ENCODE measurements at regions not wholly inside any gene's neighbourhood (a gene's known extent, or its start where the extent isn't known, plus 50 kb on each side); places are given as distances from the start of the nearest gene placed in this dataset.

- TF ChIP-seq POLR2A (IDR thresholded peaks at IDR 0.05) (no peak), CTCF (IDR thresholded peaks at IDR 0.05) (no peak)
- H3K4me1 ChIP-seq, result peaks cover 0 to 4% of the 10 kb centered on the region in 2 donors
- H3K27ac ChIP-seq, result no peak overlapping the region
- intact Hi-C loops (cut with DNase I), result no loop called here
- H3K36me3 ChIP-seq, result no peaks in the 10 kb centered on the region
- 63 to 68% methylated on average over 7 of the region's 7 CpGs for WGBS, 2 donors
- H3K9me3 ChIP-seq, result no peaks in the 10 kb centered on the region
- H3K27me3 ChIP-seq, result no peaks in the 10 kb centered on the region
- no peak overlapping the region for H3K4me3 ChIP-seq (replicated peaks in 1 of 3)
- DNase-seq, result peak in 1 of 2 donors; percentile 3
Observed at GRCh38 chr15:69536726-69537512, 84.3 kb downstream of the RPLP1 start.

- no peak overlapping the region for H3K27ac ChIP-seq
- H3K4me1 ChIP-seq, result peaks cover 0 to 4% of the 10 kb centered on the region in 2 donors
- H3K27me3 ChIP-seq, result no peaks in the 10 kb centered on the region
- no peaks in the 10 kb centered on the region for H3K9me3 ChIP-seq
- H3K36me3 ChIP-seq, result no peaks in the 10 kb centered on the region
- WGBS, 2 donors, result 100% methylated on average over 1 of the region's 1 CpG
- no peak for DNase-seq
- intact Hi-C loops (cut with DNase I), result no loop called here
- no peak overlapping the region for H3K4me3 ChIP-seq (replicated peaks in 1 of 3)
- TF ChIP-seq CTCF (IDR thresholded peaks at IDR 0.05), result no peak
- TF ChIP-seq POLR2A (IDR thresholded peaks at IDR 0.05), result no peak
Observed at GRCh38 chr15:69537901-69538300, 85.3 kb downstream of the RPLP1 start.

GRCh38 chr15:69538379-69538778, 85.8 kb downstream of the RPLP1 start:
- no peak for DNase-seq
- no peak for TF ChIP-seq CTCF (IDR thresholded peaks at IDR 0.05)
- TF ChIP-seq POLR2A (IDR thresholded peaks at IDR 0.05), result no peak
- peaks cover 0 to 4% of the 10 kb centered on the region in 2 donors for H3K4me1 ChIP-seq

GRCh38 chr15:69539345-69539744, 86.7 kb downstream of the RPLP1 start:
- Histone ChIP-seq H3K4me1 (peaks cover 0 to 4% of the 10 kb centered on the region in 2 donors), H3K9me3 (no peaks in the 10 kb centered on the region), H3K27me3 (no peaks in the 10 kb centered on the region), H3K27ac (no peak overlapping the region), H3K4me3 (replicated peaks in 1 of 3) (no peak overlapping the region), H3K36me3 (no peaks in the 10 kb centered on the region)
- intact Hi-C loops (cut with DNase I), result no loop called here
- WGBS, 2 donors, result 86 to 91% methylated on average over 11 of the region's 11 CpGs
- DNase-seq, result no peak
- TF ChIP-seq POLR2A (IDR thresholded peaks at IDR 0.05) (no peak), CTCF (IDR thresholded peaks at IDR 0.05) (no peak)

More at GRCh38 chr15:69538379-69538778, 85.8 kb downstream of the RPLP1 start:
- Histone ChIP-seq H3K27ac (no peak overlapping the region), H3K27me3 (no peaks in the 10 kb centered on the region), H3K36me3 (no peaks in the 10 kb centered on the region), H3K4me3 (replicated peaks in 1 of 3) (no peak overlapping the region), H3K9me3 (no peaks in the 10 kb centered on the region)
- intact Hi-C loops (cut with DNase I), result no loop called here
- WGBS, 2 donors, result 91 to 96% methylated on average over 5 of the region's 5 CpGs

DNA sequence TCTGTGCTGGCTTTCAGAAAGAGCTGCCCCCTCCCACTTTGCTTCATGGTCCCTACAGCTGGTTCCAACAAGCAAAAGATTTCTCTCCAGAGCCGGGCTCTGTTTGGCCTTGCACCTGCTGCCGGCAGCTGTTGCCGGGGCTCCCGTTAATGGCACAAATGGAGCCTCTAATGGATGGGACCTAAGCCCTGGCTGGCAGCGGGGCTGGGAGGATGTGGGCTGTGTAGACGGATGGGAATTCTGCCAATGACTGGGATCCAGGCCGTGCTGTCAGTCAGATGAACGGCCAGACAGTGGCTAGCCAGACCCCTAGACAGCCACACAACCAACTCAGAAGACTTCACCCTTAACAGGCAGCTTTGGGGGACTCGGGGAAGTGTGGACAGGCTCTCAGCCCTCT, 88.0 kb downstream of the RPLP1 start:
- H3K27me3 ChIP-seq, result no peaks in the 10 kb centered on the region
- H3K27ac ChIP-seq, result no peak overlapping the region
- 74 to 83% methylated on average over 7 to 9 of the region's 9 CpGs for WGBS, 2 donors
- H3K9me3 ChIP-seq, result no peaks in the 10 kb centered on the region
- peaks cover 0 to 4% of the 10 kb centered on the region in 2 donors for H3K4me1 ChIP-seq
- intact Hi-C loops (cut with DNase I), result no loop called here
- no peak for DNase-seq
- H3K4me3 ChIP-seq (replicated peaks in 1 of 3), result no peak overlapping the region
- no peaks in the 10 kb centered on the region for H3K36me3 ChIP-seq
- no peak for TF ChIP-seq POLR2A (IDR thresholded peaks at IDR 0.05)
- TF ChIP-seq CTCF (IDR thresholded peaks at IDR 0.05), result no peak

Measured in thyroid gland (tissue), 4 donors.